Right atrium auricular region (tissue), 2 donors: ENCODE measurements at regions not wholly inside any gene's neighbourhood (a gene's known extent, or its start where the extent isn't known, plus 50 kb on each side); places are given as distances from the start of the nearest gene placed in this dataset.

Source experiments
- DNase-seq: peaks from one replicate; pipeline ENCODE4 v3.0.0-alpha.2; 2019; ENCODE audit warnings: low spot score
- H3K27ac ChIP-seq, 2 donors: fragments of 200-600 bp; sonication (generic); 1 replicate in 1 of 2; 2 replicates in 1 of 2; pipeline ENCODE4 v1.5.1; 2016 to 2019
- H3K27me3 ChIP-seq, 2 donors: fragments of 200-600 bp; sonication (generic); one replicate each; pipeline versions ENCODE4 v1.5.1 to v1.6.0; 2017 to 2019
- H3K36me3 ChIP-seq: fragments of 200-600 bp; sonication (generic); one replicate; pipeline ENCODE4 v1.5.1; 2016
- H3K4me1 ChIP-seq, 2 donors: fragments of 200-600 bp; sonication (generic); one replicate each; pipeline versions ENCODE4 v1.5.1 to v1.6.0; 2017 to 2019
- H3K4me3 ChIP-seq, 2 donors: fragments of 200-600 bp; sonication (generic); 1 replicate in 1 of 2; 2 replicates in 1 of 2; pipeline ENCODE4 v1.5.1; 2017 to 2019; ENCODE audit warnings: mild to moderate bottlenecking in 1 of 2, moderate library complexity in 1 of 2
- H3K9me3 ChIP-seq, 2 donors: fragments of 200-600 bp; sonication (generic); one replicate each; pipeline ENCODE4 v1.5.1; 2019
- TF ChIP-seq, protein P1 (sequence below), 2 donors: fragments of 200-600 bp; sonication (generic); IDR thresholded peaks; one replicate each; pipeline ENCODE4 v1.5.1; 2019; ENCODE audit warnings: antibody characterized with exemption in 2 of 2

DNA sequence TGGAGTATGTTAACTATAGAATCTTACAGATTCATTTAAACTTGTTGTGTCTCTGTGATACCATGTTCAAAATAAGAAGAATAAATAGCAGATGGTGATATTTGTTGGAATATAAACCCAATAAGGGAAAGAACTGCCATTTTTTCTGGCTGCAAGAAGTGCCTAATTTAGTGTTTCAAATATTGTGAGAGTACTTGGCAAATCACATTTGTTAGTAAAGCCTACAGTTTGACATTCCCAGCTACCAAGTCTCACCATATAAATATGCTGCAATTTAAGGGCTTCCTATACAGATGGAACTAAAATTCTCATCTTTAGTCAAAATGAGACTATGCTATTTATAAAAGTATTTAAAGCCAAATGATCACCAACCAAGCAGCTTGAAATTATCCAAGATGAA is 96.0 kb upstream of the WDFY3 start:
- H3K9me3 ChIP-seq = no peaks in the 10 kb centered on the region
- DNase-seq = no peak
- H3K4me3 ChIP-seq = no peak overlapping the region
- H3K27me3 ChIP-seq = no peaks in the 10 kb centered on the region
- H3K36me3 ChIP-seq = no peaks in the 10 kb centered on the region
- H3K4me1 ChIP-seq = no peaks in the 10 kb centered on the region
- TF ChIP-seq, protein P1, sequence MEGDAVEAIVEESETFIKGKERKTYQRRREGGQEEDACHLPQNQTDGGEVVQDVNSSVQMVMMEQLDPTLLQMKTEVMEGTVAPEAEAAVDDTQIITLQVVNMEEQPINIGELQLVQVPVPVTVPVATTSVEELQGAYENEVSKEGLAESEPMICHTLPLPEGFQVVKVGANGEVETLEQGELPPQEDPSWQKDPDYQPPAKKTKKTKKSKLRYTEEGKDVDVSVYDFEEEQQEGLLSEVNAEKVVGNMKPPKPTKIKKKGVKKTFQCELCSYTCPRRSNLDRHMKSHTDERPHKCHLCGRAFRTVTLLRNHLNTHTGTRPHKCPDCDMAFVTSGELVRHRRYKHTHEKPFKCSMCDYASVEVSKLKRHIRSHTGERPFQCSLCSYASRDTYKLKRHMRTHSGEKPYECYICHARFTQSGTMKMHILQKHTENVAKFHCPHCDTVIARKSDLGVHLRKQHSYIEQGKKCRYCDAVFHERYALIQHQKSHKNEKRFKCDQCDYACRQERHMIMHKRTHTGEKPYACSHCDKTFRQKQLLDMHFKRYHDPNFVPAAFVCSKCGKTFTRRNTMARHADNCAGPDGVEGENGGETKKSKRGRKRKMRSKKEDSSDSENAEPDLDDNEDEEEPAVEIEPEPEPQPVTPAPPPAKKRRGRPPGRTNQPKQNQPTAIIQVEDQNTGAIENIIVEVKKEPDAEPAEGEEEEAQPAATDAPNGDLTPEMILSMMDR (IDR thresholded peaks at IDR 0.05) = no peak
- no peak overlapping the region for H3K27ac ChIP-seq

- H3K27me3 ChIP-seq = no peaks in the 10 kb centered on the region
- H3K9me3 ChIP-seq = no peaks in the 10 kb centered on the region
- no peaks in the 10 kb centered on the region for H3K36me3 ChIP-seq
- TF ChIP-seq, protein P1 (IDR thresholded peaks at IDR 0.05) = no peak
- no peak overlapping the region for H3K4me3 ChIP-seq
- no peaks in the 10 kb centered on the region for H3K4me1 ChIP-seq
- no peak for DNase-seq
- H3K27ac ChIP-seq = no peak overlapping the region
These were observed 100.9 kb upstream of the WDFY3 start for GRCh38 chr4:85067342-85067741.

DNA sequence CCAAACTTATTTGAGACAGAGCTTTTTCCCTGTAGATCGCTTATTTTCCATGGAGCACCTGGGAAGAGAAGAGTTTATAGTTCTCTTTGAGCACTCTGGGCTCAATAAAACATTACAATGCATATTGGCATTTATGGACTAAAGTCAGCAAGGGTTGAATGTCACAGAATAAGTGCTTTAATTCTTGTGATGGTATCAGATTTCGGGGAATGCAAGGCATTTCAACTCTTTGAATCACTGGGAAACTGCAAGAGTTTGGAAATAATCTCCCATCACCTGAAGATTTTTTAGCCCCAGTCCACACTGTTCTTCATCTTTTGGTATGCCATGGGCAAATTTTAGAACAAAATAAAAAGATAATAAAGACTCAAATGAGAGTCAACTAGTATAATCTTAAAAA is 111.5 kb upstream of the WDFY3 start:
- Histone ChIP-seq H3K4me3 (no peak overlapping the region), H3K27me3 (no peaks in the 10 kb centered on the region), H3K27ac (no peak overlapping the region), H3K36me3 (no peaks in the 10 kb centered on the region), H3K4me1 (no peaks in the 10 kb centered on the region), H3K9me3 (peaks cover 0 to 8% of the 10 kb centered on the region in 2 donors)
- TF ChIP-seq, protein P1 (IDR thresholded peaks at IDR 0.05) = no peak
- no peak for DNase-seq

GRCh38 chr4:85081196-85081595 is 114.7 kb upstream of the WDFY3 start:
- Histone ChIP-seq H3K36me3 (no peaks in the 10 kb centered on the region), H3K9me3 (peaks cover 0 to 8% of the 10 kb centered on the region in 2 donors), H3K27me3 (no peaks in the 10 kb centered on the region), H3K4me3 (no peak overlapping the region), H3K4me1 (no peaks in the 10 kb centered on the region), H3K27ac (no peak overlapping the region)
- TF ChIP-seq, protein P1 (IDR thresholded peaks at IDR 0.05) = no peak
- no peak for DNase-seq

GRCh38 chr4:85084371-85085094 is 118.0 kb upstream of the WDFY3 start:
- Histone ChIP-seq H3K27me3 (no peaks in the 10 kb centered on the region), H3K9me3 (no peaks in the 10 kb centered on the region), H3K36me3 (no peaks in the 10 kb centered on the region), H3K4me1 (no peaks in the 10 kb centered on the region), H3K4me3 (no peak overlapping the region), H3K27ac (no peak overlapping the region)
- no peak for DNase-seq
- TF ChIP-seq, protein P1 (IDR thresholded peaks at IDR 0.05) = peak; percentile 54 to 81

DNA sequence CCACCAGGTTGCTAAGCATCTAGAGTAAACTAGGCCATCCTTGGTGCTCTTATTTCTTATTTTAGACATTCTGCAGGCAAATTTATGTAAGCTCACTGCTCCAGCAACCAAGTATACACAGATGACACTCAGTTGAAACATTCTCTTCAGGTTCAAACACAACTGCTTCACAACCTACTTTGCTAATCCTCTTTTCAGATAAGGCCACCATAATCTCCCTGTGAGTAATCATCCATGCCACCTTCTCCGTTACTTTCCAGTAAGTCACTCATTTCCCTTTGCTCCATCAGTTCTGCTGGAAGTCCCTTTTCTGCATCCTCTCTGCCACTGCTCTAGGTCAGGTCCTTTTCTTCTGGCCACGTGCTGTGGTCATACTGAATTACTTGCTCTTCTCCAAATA is 120.2 kb upstream of the WDFY3 start:
- no peak overlapping the region for H3K4me3 ChIP-seq
- no peak for DNase-seq
- TF ChIP-seq, protein P1 (IDR thresholded peaks at IDR 0.05) = no peak
- no peaks in the 10 kb centered on the region for H3K9me3 ChIP-seq
- no peaks in the 10 kb centered on the region for H3K27me3 ChIP-seq
- no peak overlapping the region for H3K27ac ChIP-seq
- no peaks in the 10 kb centered on the region for H3K36me3 ChIP-seq
- no peaks in the 10 kb centered on the region for H3K4me1 ChIP-seq
